ENCODE measurements at regions not wholly inside any gene's neighbourhood (a gene's known extent, or its start where the extent isn't known, plus 50 kb on each side); places are given as distances from the start of the nearest gene placed in this dataset.

DNA sequence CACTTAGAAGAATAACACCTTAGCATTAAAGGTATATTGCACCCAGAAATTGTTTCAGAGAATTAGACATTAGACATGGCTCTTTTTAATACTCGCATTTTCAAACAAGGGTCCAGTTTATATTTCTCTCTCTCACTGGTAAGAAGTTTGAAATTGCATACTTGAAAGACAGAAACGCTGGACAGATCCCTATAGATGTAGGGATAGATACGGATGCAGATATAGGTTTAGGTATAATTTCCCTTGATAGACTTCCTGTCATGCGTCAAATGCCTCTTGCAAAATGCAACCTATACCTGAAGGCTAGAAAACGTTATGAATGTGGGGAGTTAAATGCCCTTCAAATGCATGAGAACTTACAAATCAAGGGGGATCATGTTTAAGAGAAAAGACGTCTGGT lies 99.4 kb upstream of the BCL6 start:
- TF ChIP-seq, protein P1, sequence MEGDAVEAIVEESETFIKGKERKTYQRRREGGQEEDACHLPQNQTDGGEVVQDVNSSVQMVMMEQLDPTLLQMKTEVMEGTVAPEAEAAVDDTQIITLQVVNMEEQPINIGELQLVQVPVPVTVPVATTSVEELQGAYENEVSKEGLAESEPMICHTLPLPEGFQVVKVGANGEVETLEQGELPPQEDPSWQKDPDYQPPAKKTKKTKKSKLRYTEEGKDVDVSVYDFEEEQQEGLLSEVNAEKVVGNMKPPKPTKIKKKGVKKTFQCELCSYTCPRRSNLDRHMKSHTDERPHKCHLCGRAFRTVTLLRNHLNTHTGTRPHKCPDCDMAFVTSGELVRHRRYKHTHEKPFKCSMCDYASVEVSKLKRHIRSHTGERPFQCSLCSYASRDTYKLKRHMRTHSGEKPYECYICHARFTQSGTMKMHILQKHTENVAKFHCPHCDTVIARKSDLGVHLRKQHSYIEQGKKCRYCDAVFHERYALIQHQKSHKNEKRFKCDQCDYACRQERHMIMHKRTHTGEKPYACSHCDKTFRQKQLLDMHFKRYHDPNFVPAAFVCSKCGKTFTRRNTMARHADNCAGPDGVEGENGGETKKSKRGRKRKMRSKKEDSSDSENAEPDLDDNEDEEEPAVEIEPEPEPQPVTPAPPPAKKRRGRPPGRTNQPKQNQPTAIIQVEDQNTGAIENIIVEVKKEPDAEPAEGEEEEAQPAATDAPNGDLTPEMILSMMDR (IDR thresholded peaks at IDR 0.05), result no peak
- no peak for TF ChIP-seq POLR2A (IDR thresholded peaks at IDR 0.05)

Measured in Peyer's patch (tissue), 4 donors.